ENCODE measurements at regions not wholly inside any gene's neighbourhood (a gene's known extent, or its start where the extent isn't known, plus 50 kb on each side); places are given as distances from the start of the nearest gene placed in this dataset.

DNA sequence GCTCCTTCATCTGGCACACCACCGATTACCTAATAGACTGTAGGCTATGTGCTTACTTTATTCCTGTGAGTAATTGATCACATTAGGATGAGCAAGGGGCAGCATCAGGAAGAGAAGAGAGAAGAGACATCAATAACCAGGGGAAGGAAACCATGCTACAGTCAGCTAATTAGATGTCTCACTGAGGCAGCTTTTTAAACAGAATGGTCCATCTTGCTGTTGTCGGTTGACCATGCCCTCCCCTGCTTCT is 278.4 kb downstream of the RPLP1 start:
- H3K9me3 ChIP-seq (ENCODE audit: control insufficient read depth in 5 of 5, low read length in 5 of 5) = no peaks in the 10 kb centered on the region
- H3K27me3 ChIP-seq (ENCODE audit: control insufficient read depth in 5 of 5, insufficient read depth in 4 of 5, low read length in 5 of 5) = no peaks in the 10 kb centered on the region

DNA sequence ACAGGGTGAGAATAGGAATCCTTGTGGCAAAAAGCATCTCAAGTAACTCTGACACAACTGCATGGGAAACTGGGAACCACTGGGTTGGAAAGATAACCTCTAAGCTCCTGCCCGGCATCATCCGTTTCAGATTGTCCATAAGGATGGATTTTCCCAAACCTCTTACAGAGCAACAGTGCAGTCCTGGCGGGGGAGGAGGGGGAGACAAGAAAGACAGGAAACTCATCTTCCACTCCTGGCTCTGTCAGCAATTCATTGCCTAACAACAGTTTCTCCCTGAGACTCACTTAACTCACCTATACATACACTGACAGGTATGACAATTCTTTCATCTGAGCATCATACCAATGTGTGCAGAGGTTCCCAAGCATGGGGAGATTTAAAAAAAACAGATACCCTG is 279.0 kb downstream of the RPLP1 start:
- Histone ChIP-seq H3K4me1 (ENCODE audit: control insufficient read depth in 5 of 5, insufficient read depth in 5 of 5, low read length in 5 of 5) (peaks cover 4 to 64% (median 51%) of the 10 kb centered on the region in 5 donors), H3K9me3 (ENCODE audit: control insufficient read depth in 5 of 5, low read length in 5 of 5) (no peaks in the 10 kb centered on the region), H3K27me3 (ENCODE audit: control insufficient read depth in 5 of 5, insufficient read depth in 4 of 5, low read length in 5 of 5) (no peaks in the 10 kb centered on the region), H3K36me3 (ENCODE audit: control insufficient read depth in 5 of 5, insufficient read depth in 5 of 5, low read length in 5 of 5) (no peaks in the 10 kb centered on the region), H3K9ac (ENCODE audit: low read length in 5 of 5) (no peak overlapping the region), H3K4me3 (ENCODE audit: low read depth in 1 of 5, low read length in 5 of 5) (no peak overlapping the region), H3K27ac (ENCODE audit: low read depth, low read length) (no peak overlapping the region)

More for the DNA sequence above, 278.4 kb downstream of the RPLP1 start:
- Histone ChIP-seq H3K9ac (ENCODE audit: low read length in 5 of 5) (no peak overlapping the region), H3K36me3 (ENCODE audit: control insufficient read depth in 5 of 5, insufficient read depth in 5 of 5, low read length in 5 of 5) (no peaks in the 10 kb centered on the region), H3K4me3 (ENCODE audit: low read depth in 1 of 5, low read length in 5 of 5) (no peak overlapping the region), H3K27ac (ENCODE audit: low read depth, low read length) (no peak overlapping the region), H3K4me1 (ENCODE audit: control insufficient read depth in 5 of 5, insufficient read depth in 5 of 5, low read length in 5 of 5) (peaks cover 5 to 64% (median 47%) of the 10 kb centered on the region in 5 donors)

DNA sequence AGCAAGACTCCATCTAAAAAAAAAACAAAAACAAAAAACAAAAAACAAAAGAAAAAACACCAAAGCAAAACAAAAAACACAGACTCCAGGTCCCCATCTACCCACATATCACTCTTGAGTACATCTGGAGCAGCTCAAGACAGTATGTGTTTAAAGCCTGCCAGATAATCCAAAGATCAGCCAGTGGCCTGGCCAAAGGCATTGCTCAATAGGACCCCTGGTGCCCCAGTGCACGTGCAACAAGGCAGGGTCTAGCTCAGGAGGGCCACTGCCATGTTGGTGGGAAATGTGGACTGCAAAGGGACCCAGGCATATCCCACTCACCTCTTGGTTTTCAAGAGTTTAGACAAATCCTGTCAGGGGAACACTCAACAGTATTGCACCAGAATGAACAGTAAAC is 279.5 kb downstream of the RPLP1 start:
- no peak overlapping the region for H3K9ac ChIP-seq (ENCODE audit: low read length in 5 of 5)
- H3K9me3 ChIP-seq (ENCODE audit: control insufficient read depth in 5 of 5, low read length in 5 of 5) = no peaks in the 10 kb centered on the region
- H3K27me3 ChIP-seq (ENCODE audit: control insufficient read depth in 5 of 5, insufficient read depth in 4 of 5, low read length in 5 of 5) = no peaks in the 10 kb centered on the region
- H3K36me3 ChIP-seq (ENCODE audit: control insufficient read depth in 5 of 5, insufficient read depth in 5 of 5, low read length in 5 of 5) = no peaks in the 10 kb centered on the region
- H3K4me1 ChIP-seq (ENCODE audit: control insufficient read depth in 5 of 5, insufficient read depth in 5 of 5, low read length in 5 of 5) = peaks cover 3 to 59% (median 51%) of the 10 kb centered on the region in 5 donors
- peak overlapping the region in 1 of 5 donors; percentile 2 for H3K4me3 ChIP-seq (ENCODE audit: low read depth in 1 of 5, low read length in 5 of 5)
- H3K27ac ChIP-seq (ENCODE audit: low read depth, low read length) = no peak overlapping the region

DNA sequence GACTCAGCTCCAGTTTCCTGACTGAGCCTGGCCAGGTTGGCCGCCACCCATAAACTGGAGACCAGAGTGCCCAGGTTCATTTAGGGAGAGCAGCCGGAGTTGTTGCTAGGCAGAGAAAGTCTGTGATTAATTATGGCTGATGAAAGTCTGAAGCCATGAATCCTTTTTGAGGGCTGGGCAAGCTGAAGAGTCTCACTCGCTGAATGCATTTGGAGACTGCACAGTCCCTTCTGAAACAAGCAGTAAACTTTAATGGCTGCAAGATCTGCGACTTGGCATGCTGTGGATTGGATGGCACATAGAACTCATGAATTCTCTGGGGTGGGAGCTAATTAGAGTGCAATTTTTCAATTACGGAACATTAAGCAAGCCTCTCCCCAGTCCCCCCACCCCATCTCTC is 282.1 kb downstream of the RPLP1 start:
- Histone ChIP-seq H3K9me3 (ENCODE audit: control insufficient read depth in 5 of 5, low read length in 5 of 5) (no peaks in the 10 kb centered on the region), H3K4me1 (ENCODE audit: control insufficient read depth in 5 of 5, insufficient read depth in 5 of 5, low read length in 5 of 5) (peaks cover 3 to 54% (median 48%) of the 10 kb centered on the region in 5 donors), H3K27ac (ENCODE audit: low read depth, low read length) (no peak overlapping the region)

DNA sequence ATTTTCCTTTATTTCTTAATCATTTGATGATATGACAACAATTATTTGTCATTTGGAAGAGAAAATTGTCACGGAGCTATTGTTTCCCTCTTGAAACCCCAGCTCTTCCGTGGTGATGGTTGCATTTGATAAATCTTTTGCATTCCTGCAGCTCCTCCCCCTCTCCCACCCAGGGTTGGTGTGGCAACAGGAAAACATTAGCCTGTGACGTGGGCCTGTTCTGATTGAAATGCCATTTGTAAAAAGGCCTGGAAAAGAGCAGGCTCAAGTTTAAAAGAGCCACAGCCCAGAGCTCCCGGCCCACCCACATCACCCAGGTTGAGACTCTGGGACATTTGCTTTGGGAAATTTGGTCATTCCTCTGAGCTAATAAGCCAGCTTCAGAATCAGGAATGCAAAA is 282.5 kb downstream of the RPLP1 start:
- H3K27ac ChIP-seq (ENCODE audit: low read depth, low read length) = no peak overlapping the region
- H3K36me3 ChIP-seq (ENCODE audit: control insufficient read depth in 5 of 5, insufficient read depth in 5 of 5, low read length in 5 of 5) = no peaks in the 10 kb centered on the region
- no peak overlapping the region for H3K4me3 ChIP-seq (ENCODE audit: low read depth in 1 of 5, low read length in 5 of 5)
- peaks cover 3 to 53% (median 48%) of the 10 kb centered on the region in 5 donors for H3K4me1 ChIP-seq (ENCODE audit: control insufficient read depth in 5 of 5, insufficient read depth in 5 of 5, low read length in 5 of 5)
- H3K9me3 ChIP-seq (ENCODE audit: control insufficient read depth in 5 of 5, low read length in 5 of 5) = peaks cover 0 to 3% (median 0%) of the 10 kb centered on the region in 5 donors
- H3K9ac ChIP-seq (ENCODE audit: low read length in 5 of 5) = no peak overlapping the region
- H3K27me3 ChIP-seq (ENCODE audit: control insufficient read depth in 5 of 5, insufficient read depth in 4 of 5, low read length in 5 of 5) = no peaks in the 10 kb centered on the region

More for the DNA sequence above, 282.1 kb downstream of the RPLP1 start:
- Histone ChIP-seq H3K36me3 (ENCODE audit: control insufficient read depth in 5 of 5, insufficient read depth in 5 of 5, low read length in 5 of 5) (no peaks in the 10 kb centered on the region), H3K4me3 (ENCODE audit: low read depth in 1 of 5, low read length in 5 of 5) (no peak overlapping the region), H3K9ac (ENCODE audit: low read length in 5 of 5) (no peak overlapping the region), H3K27me3 (ENCODE audit: control insufficient read depth in 5 of 5, insufficient read depth in 4 of 5, low read length in 5 of 5) (no peaks in the 10 kb centered on the region)

DNA sequence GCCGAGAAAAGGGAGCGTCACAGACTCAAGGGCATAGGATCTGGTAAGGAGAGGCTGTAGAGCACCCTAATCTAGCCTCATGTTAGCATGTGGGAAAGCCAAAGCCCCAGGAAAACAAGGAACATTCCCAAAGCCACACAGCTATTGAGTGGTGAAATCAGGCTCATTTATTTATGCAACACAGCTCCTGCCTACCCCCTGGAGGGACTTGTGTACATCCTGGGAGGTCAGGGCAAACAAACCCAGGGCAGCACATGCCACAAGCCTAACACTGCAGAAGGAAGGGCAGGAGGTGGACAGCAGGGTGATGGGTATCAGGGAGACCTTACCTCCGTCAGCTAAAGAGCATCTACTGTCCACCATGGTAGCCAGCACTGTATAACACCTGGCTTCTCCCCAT is 283.5 kb downstream of the RPLP1 start:
- no peaks in the 10 kb centered on the region for H3K27me3 ChIP-seq (ENCODE audit: control insufficient read depth in 5 of 5, insufficient read depth in 4 of 5, low read length in 5 of 5)
- no peak overlapping the region for H3K9ac ChIP-seq (ENCODE audit: low read length in 5 of 5)
- H3K36me3 ChIP-seq (ENCODE audit: control insufficient read depth in 5 of 5, insufficient read depth in 5 of 5, low read length in 5 of 5) = no peaks in the 10 kb centered on the region
- no peak overlapping the region for H3K4me3 ChIP-seq (ENCODE audit: low read depth in 1 of 5, low read length in 5 of 5)
- H3K9me3 ChIP-seq (ENCODE audit: control insufficient read depth in 5 of 5, low read length in 5 of 5) = peaks cover 0 to 10% (median 8%) of the 10 kb centered on the region in 5 donors
- no peak overlapping the region for H3K27ac ChIP-seq (ENCODE audit: low read depth, low read length)
- H3K4me1 ChIP-seq (ENCODE audit: control insufficient read depth in 5 of 5, insufficient read depth in 5 of 5, low read length in 5 of 5) = peaks cover 0 to 43% (median 39%) of the 10 kb centered on the region in 5 donors

DNA sequence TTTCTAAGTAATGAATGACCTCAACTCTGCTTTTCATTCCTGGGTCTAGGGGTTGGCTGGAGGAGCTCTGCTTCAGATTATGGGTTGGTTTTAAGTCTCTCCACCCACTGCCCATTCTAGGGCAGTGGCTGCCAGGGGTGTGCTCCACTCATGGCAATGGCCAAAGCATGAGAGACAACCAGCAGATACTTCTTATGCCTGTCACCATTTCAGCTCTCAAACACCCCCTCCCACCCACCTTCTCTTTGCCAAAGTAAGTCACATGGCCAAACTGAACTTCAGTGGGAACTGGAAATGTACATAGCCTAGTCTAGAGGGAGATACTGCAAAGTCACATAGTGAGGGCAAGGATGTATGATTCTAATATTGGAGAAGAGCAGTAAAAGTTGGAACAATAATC is 285.3 kb downstream of the RPLP1 start:
- peaks cover 0 to 36% (median 35%) of the 10 kb centered on the region in 5 donors for H3K4me1 ChIP-seq (ENCODE audit: control insufficient read depth in 5 of 5, insufficient read depth in 5 of 5, low read length in 5 of 5)
- H3K27me3 ChIP-seq (ENCODE audit: control insufficient read depth in 5 of 5, insufficient read depth in 4 of 5, low read length in 5 of 5) = no peaks in the 10 kb centered on the region
- no peak overlapping the region for H3K9ac ChIP-seq (ENCODE audit: low read length in 5 of 5)
- H3K4me3 ChIP-seq (ENCODE audit: low read depth in 1 of 5, low read length in 5 of 5) = no peak overlapping the region
- peaks cover 0 to 10% (median 8%) of the 10 kb centered on the region in 5 donors for H3K9me3 ChIP-seq (ENCODE audit: control insufficient read depth in 5 of 5, low read length in 5 of 5)
- H3K36me3 ChIP-seq (ENCODE audit: control insufficient read depth in 5 of 5, insufficient read depth in 5 of 5, low read length in 5 of 5) = no peaks in the 10 kb centered on the region
- H3K27ac ChIP-seq (ENCODE audit: low read depth, low read length) = no peak overlapping the region

DNA sequence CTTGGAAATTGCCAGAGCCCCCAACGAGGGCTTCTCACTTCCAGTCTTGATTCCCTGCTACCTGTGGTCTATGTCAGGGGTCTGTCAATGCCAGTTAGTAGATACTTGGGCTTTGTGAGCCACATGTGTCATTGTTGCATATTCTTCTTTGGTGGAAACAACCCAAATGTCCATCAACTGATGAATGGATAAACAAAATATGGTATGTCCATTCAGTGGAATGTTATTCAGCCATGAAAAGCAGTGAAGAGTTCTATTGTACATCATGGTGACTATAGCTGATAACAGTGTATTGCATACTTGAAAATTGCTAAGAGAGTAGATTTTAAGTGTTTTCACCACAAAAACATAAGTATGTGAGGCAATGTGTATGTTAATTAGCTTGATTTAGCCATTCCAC is 288.1 kb downstream of the RPLP1 start:
- H3K27ac ChIP-seq (ENCODE audit: low read depth, low read length) = no peak overlapping the region
- H3K36me3 ChIP-seq (ENCODE audit: control insufficient read depth in 5 of 5, insufficient read depth in 5 of 5, low read length in 5 of 5) = no peaks in the 10 kb centered on the region
- H3K9me3 ChIP-seq (ENCODE audit: control insufficient read depth in 5 of 5, low read length in 5 of 5) = peaks cover 0 to 10% (median 8%) of the 10 kb centered on the region in 5 donors
- peaks cover 0 to 6% (median 4%) of the 10 kb centered on the region in 5 donors for H3K27me3 ChIP-seq (ENCODE audit: control insufficient read depth in 5 of 5, insufficient read depth in 4 of 5, low read length in 5 of 5)
- peaks cover 0 to 22% (median 21%) of the 10 kb centered on the region in 5 donors for H3K4me1 ChIP-seq (ENCODE audit: control insufficient read depth in 5 of 5, insufficient read depth in 5 of 5, low read length in 5 of 5)
- H3K4me3 ChIP-seq (ENCODE audit: low read depth in 1 of 5, low read length in 5 of 5) = no peak overlapping the region
- H3K9ac ChIP-seq (ENCODE audit: low read length in 5 of 5) = no peak overlapping the region

DNA sequence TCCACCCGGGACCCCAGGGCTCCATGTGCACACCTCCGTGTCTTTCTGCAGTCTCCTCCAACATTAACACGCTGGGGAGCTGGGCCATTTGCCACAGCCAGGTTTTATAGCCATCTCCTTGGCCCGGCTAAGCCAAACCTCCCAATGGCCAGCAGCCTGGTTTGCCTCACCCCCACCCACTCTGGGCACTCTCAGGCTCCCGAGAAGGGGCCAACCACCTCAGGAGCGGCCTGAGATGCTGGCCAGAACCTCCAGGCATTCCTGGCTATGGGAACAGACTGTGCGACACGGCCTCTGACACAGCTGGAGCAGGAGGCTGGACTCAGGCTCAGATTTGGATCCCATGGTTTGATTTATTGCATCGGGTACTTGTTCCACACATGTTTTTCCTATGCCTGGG is 289.7 kb downstream of the RPLP1 start:
- H3K27ac ChIP-seq (ENCODE audit: low read depth, low read length) = no peak overlapping the region
- no peak overlapping the region for H3K4me3 ChIP-seq (ENCODE audit: low read depth in 1 of 5, low read length in 5 of 5)
- H3K9me3 ChIP-seq (ENCODE audit: control insufficient read depth in 5 of 5, low read length in 5 of 5) = peaks cover 0 to 10% (median 8%) of the 10 kb centered on the region in 5 donors
- no peaks in the 10 kb centered on the region for H3K36me3 ChIP-seq (ENCODE audit: control insufficient read depth in 5 of 5, insufficient read depth in 5 of 5, low read length in 5 of 5)
- peaks cover 0 to 8% (median 4%) of the 10 kb centered on the region in 5 donors for H3K27me3 ChIP-seq (ENCODE audit: control insufficient read depth in 5 of 5, insufficient read depth in 4 of 5, low read length in 5 of 5)
- H3K9ac ChIP-seq (ENCODE audit: low read length in 5 of 5) = no peak overlapping the region
- peaks cover 0 to 14% (median 13%) of the 10 kb centered on the region in 5 donors for H3K4me1 ChIP-seq (ENCODE audit: control insufficient read depth in 5 of 5, insufficient read depth in 5 of 5, low read length in 5 of 5)

DNA sequence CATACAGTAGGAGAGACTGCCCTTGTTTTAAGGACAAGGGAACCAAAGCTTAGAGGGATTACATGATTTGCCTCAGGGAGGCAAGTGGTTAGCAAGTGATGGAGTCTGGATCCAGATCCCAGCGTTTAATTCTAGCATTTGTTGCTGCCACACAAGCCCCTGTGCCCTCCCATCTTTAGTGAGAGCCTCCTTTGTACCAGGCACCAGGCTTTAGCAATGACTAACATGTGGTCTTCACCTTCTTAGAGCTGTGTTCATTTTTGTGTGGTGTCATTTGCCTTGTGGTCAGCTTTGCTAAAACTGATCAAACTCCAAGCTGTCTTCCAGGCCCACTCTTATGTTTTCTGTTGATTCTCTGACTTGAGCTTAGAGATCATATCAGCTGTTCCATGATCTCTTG is 290.5 kb downstream of the RPLP1 start:
- H3K4me3 ChIP-seq (ENCODE audit: low read depth in 1 of 5, low read length in 5 of 5) = no peak overlapping the region
- H3K27ac ChIP-seq (ENCODE audit: low read depth, low read length) = no peak overlapping the region
- H3K36me3 ChIP-seq (ENCODE audit: control insufficient read depth in 5 of 5, insufficient read depth in 5 of 5, low read length in 5 of 5) = no peaks in the 10 kb centered on the region
- H3K9me3 ChIP-seq (ENCODE audit: control insufficient read depth in 5 of 5, low read length in 5 of 5) = peaks cover 0 to 10% (median 8%) of the 10 kb centered on the region in 5 donors
- H3K27me3 ChIP-seq (ENCODE audit: control insufficient read depth in 5 of 5, insufficient read depth in 4 of 5, low read length in 5 of 5) = peaks cover 0 to 8% (median 4%) of the 10 kb centered on the region in 5 donors
- peaks cover 0 to 14% (median 13%) of the 10 kb centered on the region in 5 donors for H3K4me1 ChIP-seq (ENCODE audit: control insufficient read depth in 5 of 5, insufficient read depth in 5 of 5, low read length in 5 of 5)
- no peak overlapping the region for H3K9ac ChIP-seq (ENCODE audit: low read length in 5 of 5)
